HCT116 (cell line): ENCODE measurements at regions not wholly inside any gene's neighbourhood (a gene's known extent, or its start where the extent isn't known, plus 50 kb on each side); places are given as distances from the start of the nearest gene placed in this dataset.

Experiments
- ATAC-seq: fragments of 200-7000 bp; cut with Tn5 transposase; 2 replicates; pipeline ENCODE4 v1.9.1; 2020; ENCODE audit warnings: mild to moderate bottlenecking, moderate library complexity
- BruUV-seq: library from RNA; stranded (reverse); fragments of 400-500 nt; replicated peaks from 2 replicates; lab custom pipeline; 2021; lab: Mats Ljungman, UMichigan
- CTCF ChIA-PET: fragments of 300-600 bp; sonication (Branson Sonifier 250); formaldehyde crosslinking; loops from one replicate; lab custom pipeline; 2021; ENCODE audit warnings: antibody characterized with exemption; lab: Charles Lee
- POLR2A ChIA-PET: fragments of 300-600, 350-600 bp; sonication (Branson Sonifier 250); formaldehyde crosslinking; loops from one replicate; lab custom pipeline; 2021; ENCODE audit warnings: antibody characterized with exemption; lab: Charles Lee
- RAD21 ChIA-PET, 2 experiments: fragments of 300-600 bp; sonication (Branson Sonifier 250); formaldehyde crosslinking; loops; one replicate each; lab custom pipeline; 2023; ENCODE audit warnings: low total read pairs in 2 of 2; ENCODE audit not compliant: uncharacterized antibody in 2 of 2, unreplicated experiment in 2 of 2, low non-redundant PET in 1 of 2; lab: Charles Lee
- DNase-seq: peaks from one replicate; pipeline ENCODE4 v3.0.0-alpha.2; 2010; ENCODE audit warnings: low read depth, low spot score
- H2AFZ ChIP-seq: fragments of 200-600 bp; shearing (Covaris generic), sonication (generic); 2 replicates; pipeline ENCODE4 v1.6.1; 2017; ENCODE audit warnings: low read depth, mixed run types, mixed read lengths, antibody characterized with exemption, low read length; ENCODE audit not compliant: poor library complexity, severe bottlenecking
- H3K27ac ChIP-seq: 2 replicates; pipeline ENCODE4 v1.5.1; 2012; ENCODE audit warnings: low read depth, low read length
- H3K27me3 ChIP-seq: fragments of 200-600 bp; sonication (generic); 2 replicates; pipeline ENCODE4 v1.6.1; 2016; ENCODE audit warnings: mixed run types, low read length, mixed read lengths; ENCODE audit not compliant: insufficient read depth
- H3K36me3 ChIP-seq, 2 experiments: fragments of 200-500 bp in 1 of 2; fragments of 200-600 bp in 1 of 2; sonication (Bioruptor generic) in 1 of 2; sonication (generic) in 1 of 2; 2 replicates each; pipeline versions ENCODE4 v1.5.1 to v1.6.1; 2014 to 2016; ENCODE audit warnings: low read length in 2 of 2, inconsistent platforms in 1 of 2, mixed read lengths in 1 of 2, mixed run types in 1 of 2; ENCODE audit not compliant: insufficient read depth in 2 of 2, control insufficient read depth in 1 of 2
- H3K4me1 ChIP-seq, 2 experiments: fragments of 200-600 bp in 1 of 2; sonication (generic) in 1 of 2; 2 replicates each; pipeline versions ENCODE4 v1.5.1 to v1.6.1; 2012 to 2017; ENCODE audit warnings: low read length in 2 of 2, inconsistent platforms in 1 of 2, mild to moderate bottlenecking in 1 of 2, mixed read lengths in 1 of 2, mixed run types in 1 of 2, moderate library complexity in 1 of 2; ENCODE audit not compliant: insufficient read depth in 2 of 2, control insufficient read depth in 1 of 2
- H3K4me2 ChIP-seq: fragments of 200-600 bp; sonication (generic); 2 replicates; pipeline ENCODE4 v1.6.1; 2017; ENCODE audit warnings: mixed run types, low read length, mixed read lengths
- H3K4me3 ChIP-seq, 2 experiments: fragments of 200-600 bp in 1 of 2; sonication (generic) in 1 of 2; replicated peaks in 1 of 2; 2 replicates each; pipeline ENCODE4 v1.5.1; 2011 to 2016; ENCODE audit warnings: low read length in 2 of 2, control low read depth in 1 of 2, low read depth in 1 of 2, mild to moderate bottlenecking in 1 of 2, mixed read lengths in 1 of 2, mixed run types in 1 of 2
- H3K79me2 ChIP-seq: fragments of 200-600 bp; sonication (generic); 2 replicates; pipeline ENCODE4 v1.6.1; 2017; ENCODE audit warnings: mild to moderate bottlenecking, mixed run types, low read length, moderate library complexity, mixed read lengths; ENCODE audit not compliant: insufficient read depth
- H3K9ac ChIP-seq: fragments of 200-600 bp; sonication (generic); 2 replicates; pipeline ENCODE4 v1.6.1; 2016; ENCODE audit warnings: low read length, mixed read lengths
- H3K9me2 ChIP-seq: fragments of 200-600 bp; sonication (generic), shearing (Covaris generic); 2 replicates; pipeline ENCODE4 v1.6.1; 2017; ENCODE audit warnings: mixed run types, mild to moderate bottlenecking, moderate library complexity; ENCODE audit not compliant: insufficient read depth
- H3K9me3 ChIP-seq, 2 experiments: fragments of 200-500 bp in 1 of 2; fragments of 200-600 bp in 1 of 2; sonication (Bioruptor generic) in 1 of 2; sonication (generic) in 1 of 2; 2 replicates each; pipeline ENCODE4 v1.6.1; 2014 to 2017; ENCODE audit warnings: low read length in 2 of 2, mixed read lengths in 2 of 2, inconsistent platforms in 1 of 2, low read depth in 1 of 2, mild to moderate bottlenecking in 1 of 2, mixed run types in 1 of 2, moderate library complexity in 1 of 2; ENCODE audit not compliant: control insufficient read depth in 1 of 2, insufficient read depth in 1 of 2
- H4K20me1 ChIP-seq: fragments of 200-600 bp; sonication (generic), shearing (Covaris generic); 2 replicates; pipeline ENCODE4 v1.6.1; 2017; ENCODE audit warnings: mixed run types, mild to moderate bottlenecking, moderate library complexity; ENCODE audit not compliant: insufficient read depth
- CBX3 ChIP-seq: IDR thresholded peaks from 2 replicates; pipeline ENCODE4 v1.6.1; 2012; ENCODE audit warnings: low read depth
- CEBPB ChIP-seq: IDR thresholded peaks from 2 replicates; pipeline ENCODE4 v1.6.1; 2012; ENCODE audit warnings: low read depth
- ELF1 ChIP-seq: IDR thresholded peaks from 2 replicates; pipeline ENCODE4 v1.6.1; 2012; ENCODE audit warnings: low read depth, borderline replicate concordance
- EZH2 ChIP-seq: fragments of 200-600 bp; sonication (generic); IDR thresholded peaks from 2 replicates; pipeline ENCODE4 v1.6.1; 2017; ENCODE audit warnings: antibody characterized with exemption, mixed run types
- EZH2phosphoT487 ChIP-seq: fragments of 200-600 bp; IDR thresholded peaks from 2 replicates; pipeline ENCODE4 v1.6.1; 2018; ENCODE audit warnings: antibody characterized with exemption, borderline replicate concordance
- FOSL1 ChIP-seq: IDR thresholded peaks from 2 replicates; pipeline ENCODE4 v1.6.1; 2012; ENCODE audit warnings: low read depth
- JUND ChIP-seq: IDR thresholded peaks from 2 replicates; pipeline ENCODE4 v1.6.1; 2012
- POLR2A ChIP-seq: IDR thresholded peaks from 2 replicates; pipeline ENCODE4 v1.7.0; 2011; ENCODE audit warnings: borderline replicate concordance; ENCODE audit not compliant: insufficient read depth, insufficient read length; ENCODE audit errors: extremely low read depth
- POLR2AphosphoS5 ChIP-seq: IDR thresholded peaks from 2 replicates; pipeline ENCODE4 v1.6.1; 2011; ENCODE audit warnings: mild to moderate bottlenecking, low read depth, low read length, moderate library complexity
- RAD21 ChIP-seq: IDR thresholded peaks from 2 replicates; pipeline ENCODE4 v1.6.1; 2012; ENCODE audit warnings: low read depth, mild to moderate bottlenecking
- REST ChIP-seq: IDR thresholded peaks from 2 replicates; pipeline ENCODE4 v1.6.1; 2012; ENCODE audit warnings: low read depth
- SIN3A ChIP-seq: IDR thresholded peaks from 2 replicates; pipeline ENCODE4 v1.6.1; 2012; ENCODE audit warnings: low read depth
- SP1 ChIP-seq: IDR thresholded peaks from 2 replicates; pipeline ENCODE4 v1.6.1; 2012; ENCODE audit warnings: low read depth
- TCF7L2 ChIP-seq: IDR thresholded peaks from 2 replicates; pipeline ENCODE4 v1.7.0; 2011; ENCODE audit warnings: borderline replicate concordance, inconsistent platforms; ENCODE audit not compliant: insufficient read depth, insufficient read length; ENCODE audit errors: extremely low read depth
- YY1 ChIP-seq: IDR thresholded peaks from 2 replicates; pipeline ENCODE4 v1.6.1; 2011; ENCODE audit warnings: low read length, low read depth, moderate library complexity, mild to moderate bottlenecking; ENCODE audit not compliant: insufficient replicate concordance; ENCODE audit errors: extremely low read depth
- ZFX ChIP-seq: fragments of 450-650 bp; IDR thresholded peaks from 2 replicates; pipeline ENCODE4 v1.6.1; 2017
- ZNF274 ChIP-seq: fragments of 200-500 bp; sonication (Bioruptor generic); IDR thresholded peaks from 2 replicates; pipeline ENCODE4 v1.6.1; 2014; ENCODE audit warnings: mild to moderate bottlenecking, low read depth, low read length, inconsistent platforms
- intact Hi-C: fragments of 100-400 bp; cut with micrococcal nuclease; formaldehyde crosslinking; loops from 2 replicates; pipeline ENCODE4 v1.10.0; 2022
- TF ChIP-seq, protein P1 (sequence below): IDR thresholded peaks from 2 replicates; pipeline ENCODE4 v1.6.1; 2012
- TF ChIP-seq, protein P2 (sequence below): IDR thresholded peaks from 2 replicates; pipeline ENCODE4 v1.6.1; 2012

DNA sequence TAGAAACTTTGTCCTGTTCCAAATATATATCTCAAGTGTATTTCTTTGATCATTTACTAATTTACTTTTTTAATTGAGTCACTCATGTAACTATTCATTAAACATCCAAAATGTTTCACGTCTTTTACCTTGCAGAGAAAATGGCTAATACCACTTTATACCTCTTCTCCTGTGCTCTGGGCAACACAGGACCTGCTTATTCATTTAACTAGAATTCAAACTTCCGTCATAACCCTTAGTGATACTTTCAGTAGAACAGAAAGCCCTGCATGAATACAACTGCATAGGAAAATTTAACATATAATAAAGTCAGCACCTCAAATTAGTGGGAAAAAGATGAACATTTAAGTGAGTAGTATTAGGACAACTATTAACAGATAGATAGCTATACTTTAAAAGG, 205.2 kb downstream of the MREG start:
- no peaks in the 10 kb centered on the region for H3K36me3 ChIP-seq
- no TSS peak for BruUV-seq
- no peak overlapping the region for H3K4me2 ChIP-seq
- TF ChIP-seq, protein P1, sequence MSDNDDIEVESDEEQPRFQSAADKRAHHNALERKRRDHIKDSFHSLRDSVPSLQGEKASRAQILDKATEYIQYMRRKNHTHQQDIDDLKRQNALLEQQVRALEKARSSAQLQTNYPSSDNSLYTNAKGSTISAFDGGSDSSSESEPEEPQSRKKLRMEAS, result no peak
- TF ChIP-seq POLR2AphosphoS5, result no peak
- no peak for TF ChIP-seq CEBPB
- TF ChIP-seq ZFX, result no peak
- TF ChIP-seq EZH2phosphoT487, result no peak
- no peak for TF ChIP-seq ZNF274
- no peak for TF ChIP-seq JUND
- no peak for TF ChIP-seq CBX3
- TF ChIP-seq ELF1, result no peak
- no peak for TF ChIP-seq FOSL1
- no peak for TF ChIP-seq SIN3A
- TF ChIP-seq EZH2, result no peak
- no peak for TF ChIP-seq YY1
- TF ChIP-seq TCF7L2, result no peak
- TF ChIP-seq POLR2A, result no peak
- TF ChIP-seq, protein P2, sequence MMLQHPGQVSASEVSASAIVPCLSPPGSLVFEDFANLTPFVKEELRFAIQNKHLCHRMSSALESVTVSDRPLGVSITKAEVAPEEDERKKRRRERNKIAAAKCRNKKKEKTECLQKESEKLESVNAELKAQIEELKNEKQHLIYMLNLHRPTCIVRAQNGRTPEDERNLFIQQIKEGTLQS, result no peak
- no peak for TF ChIP-seq SP1
- TF ChIP-seq REST, result no peak
- no peak for TF ChIP-seq RAD21
- TF ChIP-seq, all 23 proteins: peak for 0
- intact Hi-C loops, result no loop called here
- CTCF ChIA-PET, result interaction anchor here (1.3 kb wide), 1 partner anchor 20 kb away, joined by 4 read pairs; no protein-coding TSS in a partner anchor
- Histone ChIP-seq H3K4me1 (no peaks in the 10 kb centered on the region), H4K20me1 (no peaks in the 10 kb centered on the region), H3K9me3 (no peaks in the 10 kb centered on the region), H3K9ac (no peak overlapping the region), H3K4me3 (no peak overlapping the region), H2AFZ (no peak overlapping the region), H3K79me2 (no peaks in the 10 kb centered on the region), H3K27ac (no peak overlapping the region), H3K9me2 (no peaks in the 10 kb centered on the region), H3K27me3 (no peaks in the 10 kb centered on the region)
- RAD21 ChIA-PET, result no interaction called here
- POLR2A ChIA-PET, result no interaction called here
- ATAC-seq (no peak), DNase-seq (no peak)
